ENCODE measurements at regions not wholly inside any gene's neighbourhood (a gene's known extent, or its start where the extent isn't known, plus 50 kb on each side); places are given as distances from the start of the nearest gene placed in this dataset.

DNA sequence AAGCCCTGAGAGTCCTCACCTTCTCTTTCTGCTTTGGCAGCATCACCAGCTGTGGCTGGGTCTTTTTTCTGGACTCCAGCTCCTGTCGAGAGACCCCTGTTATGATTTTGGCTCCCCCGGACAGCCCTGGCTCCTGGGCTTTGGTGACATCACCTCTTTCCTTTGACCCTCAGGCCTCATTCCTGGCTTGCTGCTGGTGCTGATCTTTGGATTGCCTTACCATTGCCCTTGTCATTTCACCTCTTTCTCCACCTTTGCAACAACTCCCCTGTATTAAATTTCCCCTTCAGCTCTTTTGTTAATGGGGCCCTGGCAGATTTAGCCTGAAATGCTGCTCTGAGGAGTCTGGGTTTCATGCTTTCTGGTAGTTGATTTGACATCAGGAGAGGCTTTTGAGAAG, 322.8 kb downstream of the ZSWIM6 start:
- FAIRE-seq, result no peak

DNA sequence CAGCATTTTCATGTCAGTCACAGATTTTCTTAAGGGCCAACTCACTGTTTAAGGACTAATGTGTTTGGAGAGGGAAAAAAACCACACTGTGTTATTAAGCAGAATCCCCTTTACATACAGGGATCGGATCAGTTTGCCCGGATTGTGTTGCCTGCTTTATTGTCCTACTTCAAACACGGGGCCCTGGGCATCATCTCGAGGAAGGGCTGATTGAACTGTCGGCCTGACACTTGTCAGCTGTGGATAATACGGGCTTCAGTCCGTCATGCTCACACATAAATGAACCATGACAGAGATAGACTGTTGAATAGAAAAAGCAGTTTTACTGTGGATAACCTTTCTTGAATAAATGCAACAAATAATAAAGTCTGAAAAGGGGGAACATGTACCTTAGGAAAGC, 325.0 kb downstream of the ZSWIM6 start:
- no peak for FAIRE-seq

DNA sequence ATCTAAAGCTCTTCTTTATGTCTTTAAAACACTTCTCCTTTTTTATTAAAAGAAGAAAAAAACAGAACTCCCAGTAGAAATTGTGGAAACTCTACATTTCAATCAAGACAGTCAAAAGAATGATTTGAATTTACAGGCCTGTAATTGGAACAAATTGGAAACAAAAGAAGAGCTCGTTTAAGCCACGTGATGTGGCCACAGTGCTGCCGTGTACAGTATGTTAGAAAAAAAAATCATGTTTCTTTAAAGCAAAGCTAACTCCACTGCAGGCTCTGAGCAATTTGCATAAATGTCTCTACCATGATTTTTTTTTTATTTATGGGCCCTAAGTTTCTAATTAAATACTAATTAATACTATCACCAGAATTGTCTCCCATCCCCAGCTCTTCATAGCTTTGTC, 325.6 kb downstream of the ZSWIM6 start:
- FAIRE-seq, result no peak

DNA sequence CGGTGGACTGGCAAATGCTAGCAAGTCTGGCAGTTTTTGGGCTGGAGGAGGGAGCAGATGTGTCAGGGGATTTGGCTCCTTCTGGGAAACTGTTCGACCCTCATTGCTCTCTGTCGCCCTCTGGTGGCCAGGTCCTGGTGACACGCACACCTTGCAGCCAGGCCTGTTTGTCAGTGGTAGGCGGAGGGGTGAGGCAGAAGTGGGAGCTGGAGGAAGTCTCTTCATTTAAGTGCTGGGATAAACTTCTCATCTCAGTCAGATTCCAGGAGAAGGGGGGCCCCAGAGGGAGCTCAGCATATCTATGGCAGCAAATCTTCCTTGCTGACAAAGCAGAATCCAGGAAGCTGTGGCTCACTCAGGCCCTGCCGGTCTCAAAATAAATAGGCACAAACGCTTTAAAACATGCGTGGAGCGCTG, 326.5 kb downstream of the ZSWIM6 start:
- no peak for FAIRE-seq

DNA sequence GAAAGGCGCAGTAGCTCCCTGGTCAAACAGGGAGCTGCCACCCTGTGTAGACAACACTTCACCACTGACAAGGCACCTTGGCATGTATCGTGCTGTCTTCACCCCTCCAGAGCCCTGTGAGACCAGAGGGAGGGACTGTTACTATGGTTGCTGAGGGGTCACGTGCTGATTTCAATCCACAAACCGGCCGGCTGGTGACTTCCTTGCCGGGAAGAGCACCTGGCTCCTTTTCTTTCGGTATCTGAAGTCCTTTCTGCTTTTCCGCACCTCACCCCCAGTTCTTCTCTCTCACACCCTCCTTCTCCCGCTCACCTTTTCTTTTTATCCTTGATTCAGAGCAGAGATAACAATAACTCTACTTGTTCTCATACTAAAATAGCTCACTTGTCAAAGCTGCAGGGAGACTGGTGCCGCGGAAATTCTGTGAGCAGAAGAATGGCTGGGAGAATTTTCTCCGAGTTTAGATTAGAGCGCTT, 327.2 kb downstream of the ZSWIM6 start:
- FAIRE-seq, result no peak

DNA sequence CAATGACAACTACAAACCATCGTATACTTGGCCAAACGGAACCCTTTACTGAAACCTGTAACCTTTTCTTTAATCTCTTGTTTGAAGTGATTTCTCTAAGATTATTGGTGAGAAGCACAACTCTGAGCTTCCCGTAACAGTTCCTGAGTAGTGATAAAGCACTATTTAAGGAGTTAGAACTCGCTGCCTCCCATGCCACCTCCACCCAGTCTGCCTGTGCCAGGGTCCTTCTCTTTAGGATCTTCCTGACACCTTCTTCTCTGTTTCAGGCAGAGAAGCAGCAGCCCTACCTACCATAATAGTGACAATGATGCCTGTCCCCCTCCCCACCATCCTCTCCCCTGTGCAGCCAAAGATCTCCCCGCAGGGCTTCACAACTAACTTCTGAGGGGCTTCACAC, 330.6 kb downstream of the ZSWIM6 start:
- FAIRE-seq, result no peak

DNA sequence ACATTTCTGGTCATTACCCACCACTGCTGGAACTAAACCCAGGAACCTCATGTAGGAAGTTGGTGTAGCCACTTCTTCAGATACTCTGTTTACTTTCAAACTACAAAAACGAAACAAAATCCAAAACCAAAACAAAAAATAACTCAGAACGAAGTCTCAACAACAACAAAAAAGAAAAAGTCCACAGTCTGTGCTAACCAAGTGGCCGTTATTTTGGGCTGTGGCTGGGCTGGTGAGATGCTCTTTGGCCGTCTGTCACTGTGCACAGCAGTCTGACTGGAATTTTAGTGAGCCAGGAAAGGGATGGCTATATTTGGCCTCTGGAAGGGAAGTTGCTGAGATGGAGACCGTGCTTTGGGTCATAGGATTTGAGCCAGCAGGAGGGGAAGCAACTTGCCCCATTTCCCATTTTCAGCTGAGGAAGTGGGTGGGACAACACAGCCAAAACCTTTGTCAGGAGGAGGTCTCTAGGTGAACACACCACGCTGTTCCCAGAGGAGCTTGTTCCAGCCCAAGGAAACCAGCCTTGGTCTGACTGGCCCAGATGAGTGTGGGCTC, 334.1 kb downstream of the ZSWIM6 start:
- FAIRE-seq, result no peak

DNA sequence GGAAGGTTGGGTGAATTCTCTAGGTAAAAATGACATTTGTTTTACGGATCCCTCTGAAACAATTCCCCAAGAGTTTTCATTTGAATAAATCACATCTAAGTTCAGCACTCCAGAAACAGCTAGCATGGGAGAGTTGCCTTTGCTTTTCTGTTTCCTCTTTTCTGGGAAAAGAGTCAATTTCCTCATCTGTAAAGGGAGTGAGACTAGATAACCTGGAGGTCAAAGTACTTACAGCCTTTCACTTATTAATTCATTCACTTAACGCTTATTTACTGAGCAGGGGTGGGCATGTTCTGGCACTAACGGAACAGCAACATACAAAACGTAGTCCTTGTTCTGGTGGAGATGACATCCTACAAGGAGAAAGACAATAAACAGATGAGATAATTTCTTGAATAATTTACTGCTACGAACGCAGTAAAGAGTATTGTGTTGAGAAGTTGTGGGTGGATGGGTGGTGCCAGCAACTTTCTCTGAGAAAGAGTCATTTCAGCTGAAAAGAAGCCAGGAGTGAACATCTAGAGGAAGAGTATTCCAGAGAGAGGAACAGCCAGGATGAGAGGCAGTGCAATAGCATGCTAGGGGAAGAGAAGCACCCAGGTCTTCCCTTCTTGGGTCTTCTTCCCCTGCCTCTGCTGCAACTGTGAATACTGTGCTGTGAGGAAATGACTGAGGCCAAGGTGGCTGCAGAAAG, 335.6 kb downstream of the ZSWIM6 start:
- no peak for FAIRE-seq

DNA sequence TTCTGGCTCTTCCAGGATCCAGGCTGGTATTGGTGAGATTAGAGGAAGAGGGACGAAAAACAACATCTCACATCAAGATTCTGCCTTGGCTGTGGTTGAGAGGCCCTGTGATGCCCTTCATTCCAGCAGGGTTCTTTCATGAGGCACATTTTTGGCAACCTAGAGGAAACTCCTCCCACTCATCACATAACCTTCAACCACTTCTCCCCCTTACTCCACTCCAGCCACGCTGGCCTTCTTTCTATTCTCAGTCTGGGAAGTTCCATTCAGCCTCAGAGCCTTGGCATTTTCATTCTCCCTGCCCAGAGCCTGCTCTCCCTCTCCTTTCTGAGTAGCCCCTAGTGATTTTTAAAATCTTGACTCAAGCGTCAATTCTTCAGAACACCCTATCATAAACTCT, 337.5 kb downstream of the ZSWIM6 start:
- no peak for FAIRE-seq

DNA sequence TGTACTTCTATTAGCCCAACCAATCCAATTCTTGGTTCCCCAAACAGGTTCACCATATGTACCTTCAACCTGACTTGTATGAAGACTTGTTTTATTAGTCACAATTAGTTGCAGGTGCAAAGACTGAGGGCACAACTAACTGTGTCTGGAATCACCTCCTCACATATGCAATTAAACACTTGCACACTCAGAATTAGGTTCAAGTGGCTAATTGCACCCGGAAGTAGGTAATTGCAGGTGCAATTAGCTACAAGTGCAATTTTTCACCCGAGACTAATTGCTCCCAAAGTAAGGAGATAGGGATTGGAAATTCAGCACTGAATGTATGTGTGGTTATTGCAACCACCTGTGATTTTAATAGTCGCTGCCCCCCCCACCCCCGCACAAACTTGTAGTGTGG, 338.9 kb downstream of the ZSWIM6 start:
- no peak for FAIRE-seq

DNA sequence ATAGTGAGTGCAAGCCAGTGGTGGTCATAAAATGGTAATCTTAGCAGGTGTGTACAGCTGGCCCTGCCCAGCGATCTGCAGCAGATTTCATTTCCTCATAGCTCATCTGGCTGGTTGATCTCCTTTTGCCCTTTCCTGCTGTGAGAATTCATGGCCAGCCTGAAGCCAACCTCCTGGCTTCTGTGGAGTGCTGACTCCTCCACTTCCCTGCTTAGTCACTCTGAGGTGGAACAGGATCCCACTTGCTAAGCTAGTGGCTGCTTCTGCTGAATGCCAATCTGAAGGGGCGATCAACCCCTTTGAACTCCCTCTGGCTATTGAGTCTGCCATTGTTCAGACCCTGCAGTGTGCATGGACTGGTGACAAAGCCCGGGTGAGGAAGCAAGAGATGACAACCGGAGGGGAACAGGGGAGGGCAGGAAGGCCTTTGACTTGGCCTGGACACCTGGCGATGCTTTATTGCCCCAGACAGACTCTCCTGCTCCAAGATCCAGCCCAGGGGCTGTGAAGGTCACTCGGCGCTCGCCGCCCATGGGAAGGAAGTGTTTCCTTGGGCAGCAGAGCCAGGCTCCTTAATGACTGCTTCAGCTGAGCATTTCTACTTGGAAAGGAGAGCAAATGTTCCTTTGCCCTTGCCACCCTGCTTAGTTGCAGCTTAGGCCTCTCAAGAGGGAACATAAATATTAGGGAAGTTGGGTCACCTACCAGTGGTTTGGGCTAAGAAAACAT, 341.1 kb downstream of the ZSWIM6 start:
- FAIRE-seq, result no peak

DNA sequence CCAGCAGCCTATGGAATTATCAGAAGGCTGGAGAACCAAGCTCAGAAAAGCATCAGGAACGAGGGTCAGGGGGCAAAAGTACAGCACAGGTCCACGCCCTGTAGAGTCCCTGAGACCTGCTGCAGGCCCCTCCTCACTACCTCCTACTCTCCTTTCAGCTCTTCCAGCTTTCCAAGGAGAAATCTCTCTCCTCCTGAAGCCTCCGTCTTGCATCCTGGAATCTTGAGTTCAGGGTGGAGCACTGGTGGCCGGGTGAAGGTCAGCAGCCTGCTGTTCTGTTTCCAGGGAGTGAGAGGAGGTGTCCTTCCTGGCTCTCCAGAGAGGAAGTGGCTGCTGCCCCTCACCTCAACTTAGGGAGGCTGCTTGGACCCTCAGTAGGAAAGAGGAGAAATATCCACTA, 342.3 kb downstream of the ZSWIM6 start:
- no peak for FAIRE-seq

DNA sequence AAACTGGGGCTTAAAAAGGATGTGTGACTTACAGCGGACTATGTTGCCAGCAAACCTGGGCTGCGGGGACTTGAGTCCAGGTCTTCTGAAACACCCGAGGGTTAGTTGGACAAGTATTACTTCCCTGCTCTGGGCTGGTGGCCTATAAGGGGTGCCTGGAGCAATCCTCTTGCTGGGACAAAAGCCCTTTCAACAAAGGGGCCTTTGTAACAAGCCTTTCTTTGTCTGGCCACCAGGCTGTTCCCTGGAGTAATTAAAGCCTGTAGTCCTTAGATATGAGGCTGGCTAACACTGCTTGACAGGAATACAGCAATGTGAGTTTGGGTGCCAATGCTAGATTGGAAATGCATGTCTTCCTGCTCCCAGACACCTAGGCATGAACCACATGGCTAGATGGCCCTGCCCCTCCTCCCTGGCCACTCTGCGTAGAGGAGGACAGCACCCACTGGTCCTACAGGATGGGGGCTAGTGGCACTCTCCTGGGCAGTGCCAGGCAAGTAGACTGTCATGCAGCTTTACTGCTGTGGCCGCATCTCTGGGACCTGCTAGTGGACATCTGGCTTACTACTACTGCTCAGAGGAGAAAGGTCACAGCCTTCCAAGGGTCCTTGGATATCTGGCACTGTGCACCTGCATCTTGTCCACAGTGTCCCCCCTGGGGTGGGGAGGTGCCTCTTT, 343.1 kb downstream of the ZSWIM6 start:
- no peak for FAIRE-seq

DNA sequence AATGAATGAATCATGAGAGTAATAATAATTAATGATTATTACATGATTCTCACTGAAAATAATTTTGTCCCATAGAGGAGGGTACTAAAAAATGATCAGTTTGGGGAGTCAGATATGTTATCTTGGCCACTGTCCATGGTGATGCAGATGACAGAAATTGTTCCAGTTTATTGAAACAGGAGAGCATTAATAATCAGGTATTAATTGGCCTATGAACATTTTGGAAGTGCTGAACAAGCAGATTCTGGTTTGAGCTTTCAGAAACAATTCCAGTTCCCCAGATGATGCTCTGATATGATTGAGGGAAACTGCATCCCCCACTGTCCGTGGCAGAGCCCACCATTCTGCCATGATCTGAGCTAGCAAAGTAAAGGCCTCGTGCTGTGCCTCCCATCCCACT, 345.2 kb downstream of the ZSWIM6 start:
- FAIRE-seq, result no peak

DNA sequence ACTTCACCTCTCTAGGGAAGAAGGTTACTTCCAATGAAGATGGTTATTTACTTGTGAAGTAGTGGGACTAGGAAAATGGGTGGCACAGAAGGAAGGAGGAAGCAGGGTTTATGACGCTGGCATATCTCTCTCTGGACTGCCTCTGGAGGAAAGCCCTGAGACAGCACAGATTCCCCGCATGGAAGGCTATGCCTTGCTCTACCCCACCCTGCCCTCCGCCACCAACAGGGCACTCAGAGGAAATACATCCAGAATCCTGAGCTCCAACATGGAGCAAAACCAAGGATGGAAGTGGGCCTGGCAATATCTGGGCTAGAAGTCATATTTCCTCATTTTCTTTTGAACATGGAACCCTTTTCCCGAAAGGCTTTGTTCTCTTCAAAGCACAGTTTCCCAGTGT, 346.9 kb downstream of the ZSWIM6 start:
- FAIRE-seq, result no peak

DNA sequence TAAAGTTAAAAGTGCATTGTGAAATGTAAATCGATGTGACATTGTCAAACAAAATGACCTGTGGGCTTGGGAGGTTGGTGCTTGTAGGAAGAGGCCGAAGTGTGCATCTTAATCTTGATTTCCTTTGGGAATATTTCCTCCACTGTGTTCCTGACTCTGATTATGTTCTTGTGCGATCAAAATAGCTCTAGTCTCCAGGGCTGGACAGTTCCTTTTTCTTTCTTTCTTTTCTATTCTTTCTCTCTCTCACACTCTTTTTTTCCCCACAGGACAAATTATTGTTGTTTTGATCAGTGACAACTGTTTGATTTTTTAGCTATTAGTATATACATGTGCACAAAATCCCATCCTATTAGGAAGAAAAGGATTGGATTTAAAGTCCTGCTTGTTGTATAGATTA, 347.5 kb downstream of the ZSWIM6 start:
- no peak for FAIRE-seq

DNA sequence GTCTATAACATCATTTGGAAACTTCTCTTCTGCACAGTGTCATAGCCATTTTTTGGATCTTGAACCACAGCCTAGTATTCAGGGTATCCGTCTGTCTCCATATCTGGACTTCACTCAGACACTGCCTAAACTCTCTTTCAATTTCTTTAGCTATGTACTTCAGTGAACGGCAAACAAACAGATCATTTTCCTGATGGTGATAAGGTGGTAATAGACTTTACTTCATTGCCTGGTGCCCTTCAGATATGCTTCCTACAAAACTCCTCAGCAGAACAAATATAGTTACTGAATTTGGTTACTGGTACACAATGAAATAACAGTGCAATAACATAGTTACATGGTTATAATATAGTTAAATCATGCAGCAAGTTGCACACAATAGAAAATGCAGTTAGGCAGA, 348.2 kb downstream of the ZSWIM6 start:
- no peak for FAIRE-seq

DNA sequence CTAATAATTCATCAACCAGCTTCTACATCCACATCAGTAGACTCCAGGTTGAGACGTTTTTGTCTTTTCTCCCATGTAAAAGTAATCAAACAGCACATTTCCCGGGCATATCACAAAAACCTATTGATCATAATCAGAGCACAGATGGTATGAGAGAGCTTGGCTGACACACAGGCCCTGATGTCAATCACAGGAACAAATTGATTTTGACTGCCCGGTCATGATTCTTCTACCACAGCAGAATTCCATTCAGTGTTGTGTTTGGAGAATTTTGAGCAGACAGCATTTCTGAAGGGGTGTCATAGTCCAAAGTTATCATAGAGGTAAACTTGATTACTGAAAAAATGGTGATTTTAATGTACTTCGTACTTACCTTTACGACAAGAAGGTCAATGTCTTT, 351.1 kb downstream of the ZSWIM6 start:
- no peak for FAIRE-seq

DNA sequence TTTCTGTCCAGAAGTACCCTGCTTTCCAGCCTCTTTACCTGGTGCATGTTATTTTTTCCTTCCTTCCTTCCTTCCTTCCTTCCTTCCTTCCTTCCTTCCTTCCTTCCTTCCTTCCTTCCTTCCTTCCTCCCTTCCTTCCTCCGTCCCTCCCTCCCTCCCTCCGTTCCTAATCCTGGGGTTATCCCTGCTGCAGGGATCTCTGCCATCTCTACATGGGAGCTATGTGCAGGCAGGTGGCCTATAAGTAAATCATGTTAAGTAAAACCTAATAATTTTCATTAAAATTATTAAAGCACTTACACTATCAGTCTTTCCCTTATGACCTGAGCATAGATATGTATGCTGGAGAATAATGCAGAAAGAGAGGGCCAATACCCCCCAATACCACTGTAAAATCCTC, 351.9 kb downstream of the ZSWIM6 start:
- FAIRE-seq, result no peak

DNA sequence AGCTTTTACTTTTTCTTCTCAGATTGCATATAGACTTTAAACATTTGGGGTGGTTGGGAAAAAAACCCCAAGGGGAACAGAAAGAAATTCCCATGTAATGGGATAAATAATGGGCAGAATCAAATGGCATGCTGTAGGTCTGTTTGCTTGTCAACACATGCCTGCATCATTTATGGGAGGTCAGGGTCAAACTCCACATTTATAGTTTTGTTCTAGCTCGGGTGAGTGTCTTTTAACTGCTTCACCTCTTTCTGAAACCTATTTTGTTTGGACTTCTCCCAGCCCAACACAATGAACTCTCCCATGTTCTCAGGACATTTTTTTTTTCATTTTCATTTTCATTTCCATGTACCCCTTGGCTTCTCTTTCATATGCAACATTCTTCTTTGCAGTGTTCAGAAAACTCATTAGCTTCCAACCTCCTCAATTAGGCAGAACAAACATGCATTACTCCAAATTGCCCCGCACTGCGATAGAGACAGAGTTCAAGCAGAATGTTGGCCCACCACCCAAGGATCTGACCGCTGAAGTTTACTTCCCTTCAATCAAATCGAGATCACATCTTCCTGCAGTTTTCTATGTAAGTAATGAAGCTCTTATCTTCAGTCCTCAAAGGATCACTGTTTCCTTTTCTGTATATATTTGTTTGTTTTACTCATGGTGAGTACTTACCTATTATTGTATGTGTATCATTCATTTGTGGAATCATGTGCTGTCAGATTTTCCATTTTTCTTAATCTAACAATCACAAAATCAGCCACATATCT, 354.6 kb downstream of the ZSWIM6 start:
- no peak for FAIRE-seq

DNA sequence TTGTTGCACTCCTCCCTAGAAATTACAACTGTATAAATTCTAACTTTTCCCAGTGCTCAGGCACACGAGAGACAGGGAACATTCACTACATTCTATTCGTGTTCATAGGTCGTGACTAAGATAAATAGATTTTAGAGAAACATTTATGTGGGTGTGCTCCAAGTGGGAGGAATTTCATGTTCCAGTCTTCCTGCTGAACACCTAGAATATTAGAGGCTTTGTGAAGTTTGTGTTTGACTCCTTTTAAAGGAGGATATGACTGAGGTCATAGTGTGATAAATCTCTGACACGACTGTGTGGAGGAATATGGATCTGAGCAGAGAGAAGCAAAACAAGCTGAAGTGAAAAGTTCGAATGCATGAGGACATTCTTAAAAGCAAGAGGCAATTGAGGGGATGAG, 355.3 kb downstream of the ZSWIM6 start:
- FAIRE-seq, result no peak

DNA sequence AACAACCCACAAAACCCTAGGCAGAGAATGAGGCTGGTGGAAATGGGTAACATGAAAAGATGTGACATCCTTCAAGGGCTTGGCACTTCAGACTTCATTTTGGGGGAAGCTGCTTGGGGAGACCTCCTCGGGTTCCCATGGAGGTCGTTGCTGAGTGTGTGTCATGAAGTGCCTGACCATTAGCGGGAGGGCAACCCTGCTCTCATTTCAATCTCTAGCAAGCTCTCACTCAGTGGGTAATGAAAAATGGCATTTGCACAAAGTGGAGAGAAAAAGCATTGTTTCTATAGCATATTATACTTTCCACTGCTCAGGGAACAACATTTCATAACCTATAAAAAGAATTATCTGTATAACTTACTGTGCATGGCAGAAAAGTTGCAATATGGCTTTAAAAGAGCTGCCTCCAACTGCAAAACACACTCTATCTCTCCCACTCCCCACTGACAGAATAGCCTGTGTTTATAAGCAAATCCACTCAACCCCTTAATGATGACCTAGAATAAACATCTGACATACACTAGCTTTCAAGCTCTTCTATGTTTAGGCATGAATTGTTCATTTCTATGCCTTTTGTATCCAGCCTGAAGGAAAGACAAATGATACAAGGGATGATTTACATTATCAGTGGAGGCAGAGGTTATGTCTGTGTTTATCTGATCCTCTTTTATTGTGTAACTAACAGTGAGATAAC, 357.2 kb downstream of the ZSWIM6 start:
- no peak for FAIRE-seq

All from islet of Langerhans (tissue), 1 donor.